Posterior vena cava (tissue), 2 donors: ENCODE measurements at regions not wholly inside any gene's neighbourhood (a gene's known extent, or its start where the extent isn't known, plus 50 kb on each side); places are given as distances from the start of the nearest gene placed in this dataset.
"Not testable (repeated sequence)": the region's sequence is repeated elsewhere in the genome, so short reads cannot be mapped to it uniquely, and the experiment has no call there.

Experiments
- DNase-seq: peaks from one replicate; pipeline ENCODE4 v3.0.0-alpha.2; 2020; ENCODE audit warnings: low spot score
- intact Hi-C, 2 donors: fragments of 100-400 bp; cut with DNase I; formaldehyde crosslinking; loops; one replicate each; pipeline versions ENCODE4 v1.14.1 to v1.14.2; 2022 to 2023
- donor health status: DM: yes; HTN: yes; CAD: no.
- donor health status: DM: yes; HTN: yes; CAD: no.

DNA sequence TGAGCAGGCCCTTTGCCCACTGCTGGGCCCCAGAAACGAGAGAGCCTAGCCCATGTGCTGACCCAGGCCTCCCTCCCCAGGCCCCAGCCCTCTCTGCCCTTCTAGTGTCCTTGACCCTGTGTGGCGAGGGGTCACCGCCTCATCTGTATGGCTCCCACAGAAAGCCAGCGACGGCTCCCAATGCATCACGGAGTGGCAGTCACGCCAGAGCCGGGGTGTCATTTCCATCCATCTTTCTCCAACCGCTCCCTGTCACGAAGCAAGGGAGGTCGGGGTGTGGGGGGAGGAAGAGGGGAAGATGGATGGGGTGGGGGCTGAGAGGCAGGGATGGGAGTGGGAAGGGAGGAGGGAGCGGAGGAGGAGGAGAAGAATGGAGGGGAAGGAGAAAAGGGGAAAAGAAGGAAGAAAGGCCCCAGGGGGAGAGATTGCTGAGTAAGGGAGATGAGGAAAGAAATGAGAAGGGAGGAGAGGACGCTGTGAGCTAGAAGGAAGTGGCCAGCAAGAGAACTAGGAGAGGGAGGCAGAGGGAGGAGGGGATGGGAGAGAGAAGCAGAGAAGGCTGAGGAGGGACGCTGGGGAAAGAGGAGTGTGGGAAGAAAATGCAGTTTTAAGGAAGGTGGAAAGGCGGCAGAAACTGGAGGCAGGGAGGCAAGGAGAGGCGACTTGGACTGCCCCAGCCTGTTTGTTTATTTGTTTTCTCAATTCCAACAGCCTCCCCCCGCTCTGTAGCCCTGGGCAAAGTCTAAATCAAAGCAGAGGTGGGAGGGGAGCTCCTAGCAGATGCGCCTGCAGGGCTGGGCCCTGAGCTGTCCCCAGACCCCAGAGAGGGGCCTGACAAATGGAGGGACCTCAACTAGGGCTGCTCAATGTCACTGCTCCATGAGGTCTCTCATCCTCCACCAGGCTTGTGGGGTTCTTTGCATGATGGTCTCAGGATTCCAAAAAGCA lies 75.5 kb upstream of the LHX5 start:
- intact Hi-C loops, result no loop called here
- DNase-seq, result no peak

DNA sequence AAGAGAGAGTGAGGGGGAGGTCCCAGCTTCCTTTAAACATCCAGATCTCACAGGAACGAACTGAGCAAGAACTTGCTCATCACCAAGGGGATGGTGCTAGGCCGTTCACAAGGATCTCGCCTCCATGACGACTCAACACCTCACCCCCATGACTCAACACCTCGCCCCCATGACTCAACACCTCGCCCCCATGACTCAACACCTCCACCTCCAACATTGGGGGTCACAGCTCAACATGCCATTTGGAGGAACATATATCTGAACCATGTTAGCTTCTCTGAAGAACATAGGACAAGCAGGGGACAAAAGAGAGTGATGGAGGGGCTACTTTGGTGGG lies 66.0 kb upstream of the LHX5 start:
- DNase-seq, result no peak
- intact Hi-C loops, result no loop called here

DNA sequence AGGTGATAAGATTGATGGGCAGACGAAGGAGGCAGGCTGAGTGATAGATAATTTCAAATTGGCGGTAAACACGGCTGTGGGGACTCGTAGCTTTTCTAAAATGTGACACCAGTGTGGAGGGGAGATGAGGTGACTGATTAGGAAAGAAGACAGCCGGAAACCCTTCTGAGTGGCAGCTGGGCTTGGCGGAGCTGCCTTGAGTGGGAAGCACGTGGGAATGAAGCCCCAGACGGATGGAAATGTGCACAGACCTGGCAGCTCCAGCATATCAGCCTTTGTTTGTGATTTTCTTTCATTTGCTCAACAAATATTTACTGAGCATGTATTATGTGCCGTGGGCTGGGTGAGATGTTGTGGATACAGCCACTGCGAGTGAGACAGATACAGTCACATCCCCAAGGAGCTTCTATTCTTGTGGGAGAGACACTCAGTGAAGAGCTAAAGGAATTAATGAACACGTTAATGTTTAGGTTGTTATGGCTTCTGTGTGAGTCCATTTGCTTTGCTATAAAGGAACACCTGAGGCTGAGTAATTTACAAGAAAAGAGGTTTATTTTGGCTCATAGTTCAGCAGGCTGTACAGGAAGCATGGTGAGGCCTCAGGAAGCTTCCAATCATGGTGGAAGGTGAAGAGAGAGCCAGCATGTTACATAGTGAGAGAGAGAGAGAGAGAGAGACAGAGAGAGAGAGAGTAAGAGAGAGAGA lies 65.5 kb upstream of the LHX5 start:
- intact Hi-C loops, result no loop called here
- no peak for DNase-seq

DNA sequence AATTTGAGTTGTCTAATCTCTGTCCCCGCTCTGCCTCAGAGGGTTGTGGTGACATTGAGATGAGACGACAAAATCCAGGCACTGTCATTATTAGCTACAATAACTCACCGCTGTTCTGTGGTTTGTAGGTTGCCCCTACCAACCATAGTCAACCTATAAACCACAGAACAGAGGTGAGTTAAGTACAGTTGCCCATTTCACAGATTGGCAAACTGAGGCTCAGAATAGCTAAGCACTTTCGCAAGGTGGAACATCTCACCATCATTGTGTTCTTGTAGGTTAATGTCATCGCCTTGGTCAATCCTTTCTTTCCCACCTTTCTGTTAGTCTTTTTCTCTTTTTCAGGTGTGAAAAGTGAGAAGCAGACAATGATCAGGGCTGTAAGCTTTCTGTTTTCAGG lies 63.4 kb upstream of the LHX5 start:
- intact Hi-C loops, result no loop called here

DNA sequence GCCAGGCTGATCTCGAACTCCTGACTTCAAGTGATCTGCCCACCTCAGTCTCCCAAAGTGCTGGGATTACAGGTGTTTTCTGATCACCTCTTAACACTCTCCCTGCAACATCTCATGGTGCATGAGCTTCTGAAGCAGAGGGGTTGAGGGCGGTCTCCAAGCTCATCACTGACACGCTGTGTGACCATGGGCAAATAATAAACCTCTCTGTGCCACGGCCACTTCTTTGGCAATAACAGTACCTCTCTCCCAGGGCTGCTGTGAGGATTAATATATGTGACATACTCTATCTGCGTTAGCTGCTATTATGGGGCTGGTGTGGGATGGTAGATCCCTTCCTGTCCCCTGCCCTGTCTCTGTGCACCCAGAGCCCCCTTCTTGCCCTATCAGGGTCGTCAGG lies 62.9 kb upstream of the LHX5 start:
- intact Hi-C loops, result no loop called here
- DNase-seq, result no peak

More for the DNA sequence above, 63.4 kb upstream of the LHX5 start:
- DNase-seq, result no peak

DNA sequence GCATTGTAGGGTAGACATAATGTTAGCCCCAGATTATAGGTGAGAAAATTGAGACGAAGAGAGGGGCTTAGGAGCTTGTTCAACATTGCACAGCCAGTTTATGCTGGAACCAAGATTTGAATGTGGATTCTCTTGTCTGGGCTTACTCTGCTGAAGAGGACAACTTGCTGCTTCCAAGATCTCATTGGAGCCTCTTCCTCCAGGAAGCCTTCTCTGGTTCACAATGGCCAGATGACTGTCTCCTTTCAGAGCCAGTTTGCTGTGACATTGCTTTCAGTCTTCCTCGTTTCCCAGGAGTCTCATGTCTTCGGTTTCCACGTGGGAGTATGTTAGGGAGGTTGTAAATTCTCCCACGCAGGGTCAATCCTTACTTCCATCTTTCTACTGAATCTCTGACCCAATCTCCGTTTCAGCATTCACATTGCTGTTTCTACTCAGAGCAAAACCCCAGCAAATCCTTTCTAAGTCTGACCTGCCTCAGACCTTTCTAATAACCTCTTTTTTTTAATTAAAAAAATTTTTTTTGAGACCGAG lies 62.2 kb upstream of the LHX5 start:
- no peak for DNase-seq
- intact Hi-C loops, result loop anchor here in 1 of 2 donors (2.0 kb wide), 1 partner anchor 63 kb away; the partner anchor contains the start of gene LHX5

DNA sequence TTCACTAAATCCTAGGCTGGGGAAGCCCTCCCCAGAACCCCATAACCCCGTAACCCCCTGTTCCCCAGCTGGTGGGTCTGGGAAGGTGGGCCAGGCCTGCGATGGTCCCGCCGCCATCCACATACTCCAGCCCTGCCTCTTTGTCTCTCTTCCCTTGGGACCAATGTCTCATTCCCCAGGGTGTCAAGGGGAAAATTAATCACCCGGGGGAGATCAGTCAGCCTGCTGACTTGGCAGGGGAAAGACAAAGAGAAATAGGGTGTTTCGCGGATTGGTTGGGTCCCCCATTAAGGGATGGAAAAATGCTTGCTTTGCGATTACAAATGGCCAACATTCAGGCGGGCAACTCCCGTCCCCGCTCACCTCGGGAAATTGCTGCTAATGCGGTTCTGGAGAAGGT lies 60.6 kb upstream of the LHX5 start:
- intact Hi-C loops, result loop anchor here in 1 of 2 donors (2.0 kb wide), 1 partner anchor 61 kb away; the partner anchor contains the start of gene LHX5
- DNase-seq, result no peak

DNA sequence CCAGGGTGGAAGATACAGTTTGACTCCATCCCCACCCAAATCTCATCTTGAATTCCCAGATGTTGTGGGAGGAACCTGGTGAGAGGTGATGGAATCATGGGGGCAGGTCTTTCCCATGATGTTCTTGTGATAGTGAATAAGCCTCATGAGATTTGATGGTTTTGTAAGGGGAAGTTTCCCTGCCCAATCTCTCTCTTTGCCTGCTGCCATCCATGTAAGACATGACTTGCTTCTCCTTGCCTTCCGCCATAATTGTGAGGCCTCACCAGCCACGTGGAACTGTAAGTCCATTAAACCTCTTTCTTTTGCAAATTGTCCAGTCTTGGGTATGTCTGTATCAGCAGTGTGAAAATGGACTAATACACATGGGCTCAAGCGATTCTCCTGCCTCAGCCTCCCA lies 59.4 kb upstream of the LHX5 start:
- intact Hi-C loops, DNase-seq: not testable (repeated sequence)

DNA sequence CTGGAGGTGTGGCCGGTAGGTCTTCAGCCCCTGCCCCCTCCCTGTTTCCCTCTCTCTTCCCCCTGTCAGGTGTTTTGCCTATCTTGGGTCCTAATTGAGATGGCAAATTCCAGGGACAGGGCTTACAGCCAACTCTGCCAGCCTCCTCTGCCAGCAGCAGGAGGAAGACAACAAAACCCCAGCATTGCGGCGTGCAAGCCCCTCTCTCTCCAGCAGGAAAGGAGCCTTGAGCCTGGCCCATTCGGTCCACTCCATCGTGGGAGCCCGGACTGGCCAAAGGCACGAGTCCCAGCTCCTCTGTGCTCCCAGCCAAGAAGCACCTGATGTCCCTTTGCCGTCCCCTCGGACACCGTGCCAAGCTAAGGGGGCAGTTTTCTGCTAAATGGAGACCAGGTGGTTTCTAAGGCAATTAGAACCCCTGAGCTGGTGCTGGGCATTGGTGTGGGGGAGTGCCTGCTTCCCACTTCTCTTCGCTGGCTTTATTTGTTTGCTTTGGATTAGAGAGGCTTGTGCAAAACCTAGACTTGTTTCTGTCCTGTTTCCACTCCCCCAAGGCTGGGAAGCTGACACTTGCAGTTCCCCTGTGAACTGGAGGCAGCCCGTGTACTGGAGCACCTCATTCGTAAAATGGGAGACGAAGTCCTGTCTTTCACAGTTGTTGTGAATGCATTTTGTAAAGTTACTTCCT lies 57.1 kb upstream of the LHX5 start:
- intact Hi-C loops, result no loop called here
- DNase-seq, result no peak

DNA sequence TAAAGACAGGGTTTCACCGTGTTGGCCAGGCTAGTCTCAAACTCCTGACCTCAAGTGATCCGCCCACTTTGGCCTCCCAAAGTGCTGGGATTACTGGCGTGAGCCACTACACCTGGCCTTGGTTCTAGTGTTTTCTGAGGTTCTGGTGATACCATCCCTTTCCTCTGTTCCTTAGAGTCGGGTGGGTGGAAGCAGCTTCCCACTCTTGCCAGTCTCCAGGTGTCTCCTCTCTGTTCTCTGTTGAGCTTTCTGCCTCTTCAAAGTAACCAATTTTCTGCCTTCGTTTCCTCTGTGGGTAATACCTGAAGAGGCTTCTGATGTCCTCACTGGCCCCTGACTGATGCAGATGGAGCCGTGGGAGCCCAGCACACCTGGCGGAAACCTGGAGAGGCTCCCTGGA lies 53.4 kb upstream of the LHX5 start:
- intact Hi-C loops, result no loop called here
- no peak for DNase-seq

DNA sequence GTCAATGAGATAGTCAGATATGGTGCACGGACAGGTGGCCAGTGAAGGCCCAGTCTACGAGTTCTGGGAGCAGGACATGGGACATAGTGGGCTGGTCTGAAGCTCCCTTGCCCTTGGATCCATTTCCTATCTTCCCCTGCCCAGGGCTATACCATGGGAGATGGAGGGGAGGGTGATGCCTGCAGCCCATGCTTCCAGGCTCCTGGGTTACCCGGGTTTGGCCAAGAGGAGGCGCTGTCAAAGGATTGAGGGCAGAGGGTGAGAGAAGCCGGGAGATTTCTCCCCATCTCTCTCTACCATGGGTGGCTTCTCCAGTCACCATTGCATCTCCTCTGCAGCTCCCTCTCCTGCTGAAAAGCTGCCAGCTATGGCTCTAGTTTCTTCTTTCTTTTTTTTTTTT lies 52.8 kb upstream of the LHX5 start:
- no peak for DNase-seq
- intact Hi-C loops, result no loop called here

DNA sequence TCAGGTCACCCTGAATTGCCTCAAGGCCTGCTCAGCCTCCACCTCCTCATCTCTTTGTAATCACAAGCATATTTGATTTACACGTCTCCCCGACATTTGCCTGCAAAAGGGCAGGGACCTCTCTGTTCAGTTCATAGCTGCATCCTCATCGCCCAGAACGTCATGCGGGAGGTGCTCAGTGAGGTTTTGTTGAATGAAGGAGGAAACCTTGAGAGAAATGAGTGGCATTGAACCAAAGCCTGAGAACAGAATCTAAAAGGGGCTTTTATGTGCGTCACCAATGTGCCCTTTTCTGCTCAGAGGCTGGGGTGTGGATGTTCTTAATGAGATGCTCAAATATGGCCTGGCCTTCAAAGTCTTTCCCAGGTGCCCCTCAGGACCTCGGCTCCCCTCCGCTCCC lies 50.0 kb upstream of the LHX5 start:
- DNase-seq, result no peak
- intact Hi-C loops, result no loop called here
